HG02588 (cell line): ENCODE measurements at regions not wholly inside any gene's neighbourhood (a gene's known extent, or its start where the extent isn't known, plus 50 kb on each side); places are given as distances from the start of the nearest gene placed in this dataset.

Source experiments
- ATAC-seq: cut with Tn5 transposase; IDR thresholded peaks from one replicate; pipeline ENCODE4 v1.9.1; 2021; ENCODE audit warnings: mild to moderate bottlenecking, moderate library complexity; ENCODE audit not compliant: unreplicated experiment

- ATAC-seq: no peak
Measured at GRCh38 chr6:33924681-33925080, 120.9 kb upstream of the MLN start.

- ATAC-seq: no peak
Measured at GRCh38 chr6:33923857-33924514, 120.2 kb upstream of the MLN start.

GRCh38 chr6:33921745-33922144 lies 117.9 kb upstream of the MLN start:
- no peak for ATAC-seq

- ATAC-seq: no peak
Measured at GRCh38 chr6:33918175-33918695, 114.4 kb upstream of the MLN start.

- ATAC-seq: no peak
Measured at GRCh38 chr6:33915134-33915533, 111.3 kb upstream of the MLN start.

GRCh38 chr6:33914645-33915044 lies 110.8 kb upstream of the MLN start:
- no peak for ATAC-seq

- no peak for ATAC-seq
Measured at GRCh38 chr6:33912195-33912594, 108.4 kb upstream of the MLN start.

- no peak for ATAC-seq
Measured at GRCh38 chr6:33911488-33911887, 107.7 kb upstream of the MLN start.

- ATAC-seq: no peak
Measured at GRCh38 chr6:33910594-33910993, 106.8 kb upstream of the MLN start.

GRCh38 chr6:33909737-33910136 lies 105.9 kb upstream of the MLN start:
- no peak for ATAC-seq

GRCh38 chr6:33908025-33908424 lies 104.2 kb upstream of the MLN start:
- ATAC-seq: no peak

GRCh38 chr6:33907227-33907626 lies 103.4 kb upstream of the MLN start:
- no peak for ATAC-seq

GRCh38 chr6:33906439-33906838 lies 102.6 kb upstream of the MLN start:
- no peak for ATAC-seq

GRCh38 chr6:33905071-33905609 lies 101.3 kb upstream of the MLN start:
- ATAC-seq: no peak

GRCh38 chr6:33904747-33905065 lies 100.9 kb upstream of the MLN start:
- no peak for ATAC-seq

- no peak for ATAC-seq
Measured at GRCh38 chr6:33904050-33904746, 100.4 kb upstream of the MLN start.

GRCh38 chr6:33903579-33903978 lies 99.8 kb upstream of the MLN start:
- ATAC-seq: no peak

GRCh38 chr6:33902457-33902853 lies 98.7 kb upstream of the MLN start:
- ATAC-seq: no peak

- no peak for ATAC-seq
Measured at GRCh38 chr6:33901822-33902456, 98.1 kb upstream of the MLN start.

GRCh38 chr6:33898771-33899170 lies 95.0 kb upstream of the MLN start:
- no peak for ATAC-seq

- ATAC-seq: no peak
Measured at GRCh38 chr6:33897189-33897780, 93.5 kb upstream of the MLN start.
